ENCODE measurements at regions not wholly inside any gene's neighbourhood (a gene's known extent, or its start where the extent isn't known, plus 50 kb on each side); places are given as distances from the start of the nearest gene placed in this dataset.

GRCh38 chr4:143083756-143084472, 100.8 kb upstream of the USP38 start:
- no peak for DNase-seq

GRCh38 chr4:143084566-143084965, 100.2 kb upstream of the USP38 start:
- no peak for DNase-seq

- DNase-seq = no peak
Observed at GRCh38 chr4:143085224-143085623, 99.5 kb upstream of the USP38 start.

GRCh38 chr4:143085659-143086058, 99.1 kb upstream of the USP38 start:
- DNase-seq = no peak

GRCh38 chr4:143089291-143089690, 95.4 kb upstream of the USP38 start:
- no peak for DNase-seq

GRCh38 chr4:143089847-143090246, 94.9 kb upstream of the USP38 start:
- DNase-seq = no peak

GRCh38 chr4:143091862-143092261, 92.9 kb upstream of the USP38 start:
- no peak for DNase-seq

- no peak for DNase-seq
Observed at GRCh38 chr4:143095447-143095846, 89.3 kb upstream of the USP38 start.

- no peak for DNase-seq
Observed at GRCh38 chr4:143097751-143098150, 87.0 kb upstream of the USP38 start.

- no peak for DNase-seq
Observed at GRCh38 chr4:143099693-143100092, 85.0 kb upstream of the USP38 start.

- DNase-seq = no peak
Observed at GRCh38 chr4:143109376-143109775, 75.3 kb upstream of the USP38 start.

- DNase-seq = no peak
Observed at GRCh38 chr4:143118663-143119062, 66.1 kb upstream of the USP38 start.

- no peak for DNase-seq
Observed at GRCh38 chr4:143127621-143128020, 57.1 kb upstream of the USP38 start.

GRCh38 chr4:143133977-143134376, 50.7 kb upstream of the USP38 start:
- no peak for DNase-seq
